Right lobe of liver (tissue), 6 donors: ENCODE measurements at regions not wholly inside any gene's neighbourhood (a gene's known extent, or its start where the extent isn't known, plus 50 kb on each side); places are given as distances from the start of the nearest gene placed in this dataset.

Experiments used
- ATAC-seq, 4 donors: fragments of 200-7000 bp; cut with Tn5 transposase; one replicate each; pipeline ENCODE4 v1.9.1; 2020; ENCODE audit warnings: mild to moderate bottlenecking in 4 of 4, moderate library complexity in 4 of 4
- DNase-seq, 3 donors: peaks; one replicate each; pipeline ENCODE4 v3.0.0-alpha.2; 2020
- H3K27ac ChIP-seq, 3 donors: fragments of 200-600 bp; one replicate each; pipeline ENCODE4 v1.8.0; 2022
- H3K27me3 ChIP-seq, 2 donors: fragments of 200-600 bp; one replicate each; pipeline ENCODE4 v1.8.0; 2022
- H3K36me3 ChIP-seq, 4 donors: fragments of 200-600 bp; sonication (generic) in 1 of 4; one replicate each; pipeline versions ENCODE4 v1.5.1 to v1.8.0; 2017 to 2022; ENCODE audit warnings: control low read depth in 1 of 4
- H3K4me1 ChIP-seq, 4 donors: fragments of 200-600 bp; sonication (generic) in 1 of 4; one replicate each; pipeline versions ENCODE4 v1.5.1 to v1.8.0; 2017 to 2022; ENCODE audit warnings: control low read depth in 1 of 4
- H3K4me3 ChIP-seq, 3 donors: fragments of 200-600 bp; one replicate each; pipeline ENCODE4 v1.8.0; 2022
- H3K9me3 ChIP-seq, 4 donors: fragments of 200-600 bp; sonication (generic) in 1 of 4; one replicate each; pipeline versions ENCODE4 v1.5.1 to v1.8.0; 2017 to 2022; ENCODE audit warnings: control low read depth in 1 of 4
- CTCF ChIP-seq, 4 donors: fragments of 200-600 bp in 3 of 4; fragments of 450-650 bp in 1 of 4; IDR thresholded peaks; one replicate each; pipeline versions ENCODE4 v1.5.1 to v1.8.0; 2016 to 2022; ENCODE audit warnings: antibody characterized with exemption in 4 of 4, mild to moderate bottlenecking in 2 of 4
- POLR2A ChIP-seq: fragments of 450-650 bp; IDR thresholded peaks from one replicate; pipeline ENCODE4 v1.6.1; 2017; ENCODE audit warnings: antibody characterized with exemption, mild to moderate bottlenecking
- WGBS: methylation state at CpG from one replicate; pipeline ENCODE4 v1.1.6; 2018; ENCODE audit warnings: low coverage, low lambda C conversion rate; ENCODE audit not compliant: insufficient coverage; ENCODE audit errors: missing lambda C conversion rate; 5-methylcytosine and 5-hydroxymethylcytosine counted together
- intact Hi-C, 2 donors: fragments of 100-400 bp; cut with DNase I; formaldehyde crosslinking; loops; one replicate each; pipeline versions ENCODE4 v1.11.2 to v1.14.1; 2022
- donor health status: DM: no; HTN: yes; CAD: no.
- donor health status: DM: no; HTN: no; CAD: no.
- donor health status: DM: no; HTN: no; CAD: no.
- donor health status: DM: no; HTN: yes; CAD: no.
- donor health status: DM: no; HTN: yes; CAD: no.

GRCh38 chr12:98294051-98294805 lies 221.2 kb upstream of the TMPO start:
- Histone ChIP-seq H3K27ac (no peak overlapping the region), H3K36me3 (no peaks in the 10 kb centered on the region), H3K4me3 (no peak overlapping the region), H3K9me3 (no peaks in the 10 kb centered on the region), H3K4me1 (no peaks in the 10 kb centered on the region), H3K27me3 (no peaks in the 10 kb centered on the region)
- 17% methylated on average over 1 of the region's 1 CpG for WGBS
- no peak for DNase-seq
- intact Hi-C loops: no loop called here
- no peak for TF ChIP-seq POLR2A
- TF ChIP-seq CTCF (IDR thresholded peaks at IDR 0.05): no peak
- no peak for ATAC-seq

- ATAC-seq (no peak), DNase-seq (no peak)
- Histone ChIP-seq H3K4me1 (no peaks in the 10 kb centered on the region), H3K27me3 (no peaks in the 10 kb centered on the region), H3K36me3 (no peaks in the 10 kb centered on the region), H3K4me3 (no peak overlapping the region), H3K9me3 (no peaks in the 10 kb centered on the region), H3K27ac (no peak overlapping the region)
- intact Hi-C loops: no loop called here
- WGBS: 46% methylated on average over 2 of the region's 2 CpGs
- TF ChIP-seq POLR2A: no peak
- TF ChIP-seq CTCF (IDR thresholded peaks at IDR 0.05): no peak
These were observed 219.7 kb upstream of the TMPO start for GRCh38 chr12:98295681-98296080.

GRCh38 chr12:98296462-98297079 lies 218.8 kb upstream of the TMPO start:
- no peak for TF ChIP-seq CTCF (IDR thresholded peaks at IDR 0.05)
- no peak for TF ChIP-seq POLR2A
- DNase-seq (no peak), ATAC-seq (no peak)
- 42% methylated on average over 6 of the region's 6 CpGs for WGBS
- Histone ChIP-seq H3K36me3 (no peaks in the 10 kb centered on the region), H3K4me1 (no peaks in the 10 kb centered on the region), H3K4me3 (no peak overlapping the region), H3K27me3 (no peaks in the 10 kb centered on the region), H3K27ac (no peak overlapping the region), H3K9me3 (no peaks in the 10 kb centered on the region)
- intact Hi-C loops: no loop called here

GRCh38 chr12:98297538-98297937 lies 217.9 kb upstream of the TMPO start:
- Histone ChIP-seq H3K9me3 (no peaks in the 10 kb centered on the region), H3K4me3 (no peak overlapping the region), H3K27ac (no peak overlapping the region), H3K36me3 (no peaks in the 10 kb centered on the region), H3K27me3 (no peaks in the 10 kb centered on the region), H3K4me1 (no peaks in the 10 kb centered on the region)
- ATAC-seq (no peak), DNase-seq (no peak)
- no peak for TF ChIP-seq POLR2A
- TF ChIP-seq CTCF (IDR thresholded peaks at IDR 0.05): no peak
- 23% methylated on average over 2 of the region's 3 CpGs for WGBS
- intact Hi-C loops: no loop called here
